AG04450 (cell line): ENCODE measurements at regions not wholly inside any gene's neighbourhood (a gene's known extent, or its start where the extent isn't known, plus 50 kb on each side); places are given as distances from the start of the nearest gene placed in this dataset.
"Not testable (repeated sequence)": the region's sequence is repeated elsewhere in the genome, so short reads cannot be mapped to it uniquely, and the experiment has no call there.

Experiments
- CTCF ChIA-PET: fragments of 300-600, 350-600 bp; formaldehyde crosslinking; extraction: SDS; loops from one replicate; lab custom pipeline; 2022; ENCODE audit warnings: antibody characterized with exemption, inconsistent platforms; lab: Charles Lee
- POLR2A ChIA-PET: fragments of 350-600 bp; formaldehyde crosslinking; extraction: SDS; loops from one replicate; lab custom pipeline; 2021; ENCODE audit warnings: antibody characterized with exemption, inconsistent platforms; lab: Yijun Ruan, JAX
- DNase-seq: peaks from one replicate; pipeline ENCODE4 v3.0.0-alpha.2; 2011; ENCODE audit warnings: low read depth, low spot score
- H3K27ac ChIP-seq: one replicate; pipeline ENCODE4 v1.5.1; 2012; ENCODE audit warnings: low read depth, low read length, control low read depth
- H3K27me3 ChIP-seq: one replicate; pipeline ENCODE4 v1.6.0; 2012; ENCODE audit warnings: low read length; ENCODE audit not compliant: control insufficient read depth, insufficient read depth
- H3K4me3 ChIP-seq: 2 replicates; pipeline ENCODE4 v1.5.1; 2011; ENCODE audit warnings: mild to moderate bottlenecking, low read depth, low read length, control low read depth
- H3K9me3 ChIP-seq: 2 replicates; pipeline ENCODE4 v1.5.1; 2012; ENCODE audit warnings: low read length; ENCODE audit not compliant: control insufficient read depth, insufficient read depth
- CTCF ChIP-seq: IDR thresholded peaks from 2 replicates; pipeline ENCODE4 v1.5.1; 2011; ENCODE audit warnings: low read depth, low read length, control low read depth, inconsistent platforms

DNA sequence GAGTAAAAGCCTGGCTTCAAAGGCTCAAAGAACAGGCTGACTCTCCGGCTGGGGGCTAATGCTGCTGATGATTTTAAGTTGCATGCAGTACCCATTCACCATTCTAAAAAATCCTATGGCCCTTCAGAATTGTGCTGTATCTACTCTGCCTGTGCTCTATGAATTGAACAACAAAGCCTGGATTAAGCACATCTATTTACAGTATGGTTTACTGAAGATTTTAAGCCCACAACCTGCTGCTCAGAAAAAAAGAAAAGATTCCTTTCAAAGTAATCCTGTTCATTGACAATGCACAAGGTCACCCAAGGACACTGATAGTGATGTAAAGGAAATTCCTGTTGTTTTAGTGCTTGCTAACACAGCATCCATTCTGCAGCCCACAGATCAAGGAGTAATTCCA, 84.9 kb upstream of the SFRP2 start:
- Histone ChIP-seq H3K9me3 (no peaks in the 10 kb centered on the region), H3K4me3 (no peak overlapping the region), H3K27me3 (no peaks in the 10 kb centered on the region), H3K27ac (no peak overlapping the region)
- ChIA-PET POLR2A (no interaction called here), CTCF (no interaction called here)
- TF ChIP-seq CTCF = no peak
- DNase-seq = no peak

DNA sequence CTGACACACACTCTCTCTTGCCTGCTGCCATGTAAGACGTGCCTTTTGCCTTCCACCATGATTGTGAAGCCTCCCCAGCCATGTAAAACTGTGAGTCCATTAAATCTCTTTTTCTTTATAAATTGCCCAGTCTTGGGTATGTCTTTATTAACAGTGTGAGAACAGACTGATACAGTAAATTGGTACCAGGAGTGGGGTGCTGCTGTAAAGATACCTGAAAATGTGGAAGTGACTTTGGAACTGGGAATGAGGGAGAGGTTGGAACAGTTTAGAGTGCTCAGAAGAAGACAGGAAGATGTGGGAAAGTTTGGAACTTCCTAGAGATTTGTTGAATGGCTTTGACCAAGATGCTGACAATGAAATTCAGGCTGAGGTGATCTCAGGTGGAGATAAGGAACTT, 77.9 kb upstream of the SFRP2 start:
- POLR2A ChIA-PET, H3K27me3 ChIP-seq, H3K4me3 ChIP-seq, H3K27ac ChIP-seq, DNase-seq, CTCF ChIA-PET: not testable (repeated sequence)
- H3K9me3 ChIP-seq = peaks cover 13% of the 10 kb centered on the region

DNA sequence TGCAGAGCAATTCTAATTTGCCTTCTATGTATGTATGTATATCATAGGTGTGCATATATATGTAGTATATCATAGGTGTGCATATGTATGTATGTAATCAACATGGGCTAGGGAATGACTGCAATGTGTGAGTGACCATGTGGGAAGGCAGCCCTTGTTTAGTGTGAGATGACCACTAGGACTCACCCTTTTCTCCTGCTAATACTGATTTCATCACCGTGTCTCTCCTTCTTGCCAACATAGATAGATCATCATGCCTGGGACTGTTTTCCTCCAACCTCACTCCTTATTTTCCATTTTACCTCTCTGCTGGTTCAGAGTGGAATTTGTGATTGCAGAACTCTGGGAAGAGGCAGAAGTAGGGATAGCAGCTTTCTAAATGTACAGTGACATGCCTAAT, 63.6 kb upstream of the SFRP2 start:
- H3K4me3 ChIP-seq = no peak overlapping the region
- DNase-seq = no peak
- H3K27ac ChIP-seq = no peak overlapping the region
- ChIA-PET POLR2A (no interaction called here), CTCF (no interaction called here)
- H3K9me3 ChIP-seq = no peaks in the 10 kb centered on the region
- no peak for TF ChIP-seq CTCF
- no peaks in the 10 kb centered on the region for H3K27me3 ChIP-seq

GRCh38 chr4:153850533-153851280, 61.8 kb upstream of the SFRP2 start:
- H3K27me3 ChIP-seq = no peaks in the 10 kb centered on the region
- no peak for TF ChIP-seq CTCF
- ChIA-PET POLR2A (no interaction called here), CTCF (no interaction called here)
- DNase-seq = no peak
- no peak overlapping the region for H3K27ac ChIP-seq
- H3K4me3 ChIP-seq = no peak overlapping the region
- no peaks in the 10 kb centered on the region for H3K9me3 ChIP-seq

DNA sequence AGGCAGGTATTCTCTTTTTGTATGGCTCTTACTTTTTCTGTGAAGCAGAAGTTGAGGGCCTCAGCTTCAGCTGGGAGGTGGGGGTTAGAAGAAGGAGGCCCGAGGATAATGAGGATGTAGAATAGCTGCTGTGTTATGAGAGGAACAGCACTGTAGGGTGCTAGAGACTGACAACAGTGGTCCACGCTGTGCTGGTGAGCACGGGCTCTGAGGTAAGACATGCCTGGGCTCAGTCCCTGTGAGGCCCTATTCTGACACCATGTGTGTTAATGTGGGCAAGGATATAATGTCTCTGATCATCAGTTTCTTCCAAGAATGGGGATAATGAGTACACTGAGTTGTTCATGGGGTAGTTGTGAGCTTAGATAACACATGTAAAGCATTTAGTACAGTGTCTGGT, 55.3 kb upstream of the SFRP2 start:
- Histone ChIP-seq H3K27ac (no peak overlapping the region), H3K9me3 (no peaks in the 10 kb centered on the region), H3K27me3 (no peaks in the 10 kb centered on the region), H3K4me3 (no peak overlapping the region)
- CTCF ChIA-PET = no interaction called here
- no peak for TF ChIP-seq CTCF
- no peak for DNase-seq
- POLR2A ChIA-PET = no interaction called here
